Activated CD8-positive, alpha-beta memory T cell treated with anti-CD3 and anti-CD28 coated beads, Interleukin-2, amount 50 U/mL, for 24 hours (primary cell): ENCODE measurements at regions not wholly inside any gene's neighbourhood (a gene's known extent, or its start where the extent isn't known, plus 50 kb on each side); places are given as distances from the start of the nearest gene placed in this dataset.

Experiments
- DNase-seq: peaks from one replicate; pipeline ENCODE4 v3.0.0-alpha.2; 2020; ENCODE audit errors: extremely low read depth

- no peak for DNase-seq
Measured at GRCh38 chr10:130792096-130792845, 519.2 kb downstream of the TCERG1L start.

GRCh38 chr10:130795819-130796218, 515.7 kb downstream of the TCERG1L start:
- no peak for DNase-seq

GRCh38 chr10:130799532-130799931, 512.0 kb downstream of the TCERG1L start:
- DNase-seq, result no peak

GRCh38 chr10:130800281-130800680, 511.2 kb downstream of the TCERG1L start:
- DNase-seq, result no peak

GRCh38 chr10:130801276-130801675, 510.2 kb downstream of the TCERG1L start:
- no peak for DNase-seq

GRCh38 chr10:130801784-130802183, 509.7 kb downstream of the TCERG1L start:
- DNase-seq, result no peak

GRCh38 chr10:130802301-130802700, 509.2 kb downstream of the TCERG1L start:
- no peak for DNase-seq

- DNase-seq, result no peak
Measured at GRCh38 chr10:130804281-130804680, 507.2 kb downstream of the TCERG1L start.

GRCh38 chr10:130804778-130805634, 506.5 kb downstream of the TCERG1L start:
- DNase-seq, result no peak

GRCh38 chr10:130805635-130806030, 505.9 kb downstream of the TCERG1L start:
- no peak for DNase-seq

- DNase-seq, result no peak
Measured at GRCh38 chr10:130806426-130806825, 505.1 kb downstream of the TCERG1L start.

- DNase-seq, result no peak
Measured at GRCh38 chr10:130807096-130807495, 504.4 kb downstream of the TCERG1L start.

GRCh38 chr10:130807721-130808120, 503.8 kb downstream of the TCERG1L start:
- DNase-seq, result no peak

GRCh38 chr10:130808243-130808642, 503.3 kb downstream of the TCERG1L start:
- no peak for DNase-seq

- no peak for DNase-seq
Measured at GRCh38 chr10:130808686-130809085, 502.8 kb downstream of the TCERG1L start.

- DNase-seq, result no peak
Measured at GRCh38 chr10:130809181-130809580, 502.3 kb downstream of the TCERG1L start.

- no peak for DNase-seq
Measured at GRCh38 chr10:130809761-130810515, 501.6 kb downstream of the TCERG1L start.

GRCh38 chr10:130810856-130811255, 500.7 kb downstream of the TCERG1L start:
- no peak for DNase-seq

GRCh38 chr10:130812381-130813148, 499.0 kb downstream of the TCERG1L start:
- no peak for DNase-seq

GRCh38 chr10:130814610-130815009, 496.9 kb downstream of the TCERG1L start:
- no peak for DNase-seq

- DNase-seq, result no peak
Measured at GRCh38 chr10:130816116-130816901, 495.2 kb downstream of the TCERG1L start.
